ENCODE measurements at regions not wholly inside any gene's neighbourhood (a gene's known extent, or its start where the extent isn't known, plus 50 kb on each side); places are given as distances from the start of the nearest gene placed in this dataset.

DNA sequence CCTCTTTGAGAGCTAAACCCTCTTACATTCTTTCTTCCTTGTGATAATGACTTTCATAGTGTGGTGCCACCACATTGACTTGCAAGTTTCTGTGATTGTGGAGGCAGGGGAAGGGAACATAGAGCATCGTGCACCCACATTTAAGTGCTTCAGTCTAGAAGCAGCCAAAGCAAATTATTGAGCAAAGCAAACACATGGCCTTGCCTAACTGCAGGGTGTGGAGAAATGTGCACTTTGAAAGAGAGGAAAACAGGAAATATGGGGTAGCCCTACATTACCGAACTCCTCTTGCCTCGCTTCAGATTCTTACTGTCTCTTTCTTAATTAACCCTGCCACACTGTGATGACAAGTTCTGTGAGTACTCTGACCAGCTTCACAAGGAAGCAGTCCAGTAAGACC, 814.6 kb downstream of the SLC4A3 start:
- no peak for TF ChIP-seq POLR2A (IDR thresholded peaks at IDR 0.05)
- TF ChIP-seq, protein P1, sequence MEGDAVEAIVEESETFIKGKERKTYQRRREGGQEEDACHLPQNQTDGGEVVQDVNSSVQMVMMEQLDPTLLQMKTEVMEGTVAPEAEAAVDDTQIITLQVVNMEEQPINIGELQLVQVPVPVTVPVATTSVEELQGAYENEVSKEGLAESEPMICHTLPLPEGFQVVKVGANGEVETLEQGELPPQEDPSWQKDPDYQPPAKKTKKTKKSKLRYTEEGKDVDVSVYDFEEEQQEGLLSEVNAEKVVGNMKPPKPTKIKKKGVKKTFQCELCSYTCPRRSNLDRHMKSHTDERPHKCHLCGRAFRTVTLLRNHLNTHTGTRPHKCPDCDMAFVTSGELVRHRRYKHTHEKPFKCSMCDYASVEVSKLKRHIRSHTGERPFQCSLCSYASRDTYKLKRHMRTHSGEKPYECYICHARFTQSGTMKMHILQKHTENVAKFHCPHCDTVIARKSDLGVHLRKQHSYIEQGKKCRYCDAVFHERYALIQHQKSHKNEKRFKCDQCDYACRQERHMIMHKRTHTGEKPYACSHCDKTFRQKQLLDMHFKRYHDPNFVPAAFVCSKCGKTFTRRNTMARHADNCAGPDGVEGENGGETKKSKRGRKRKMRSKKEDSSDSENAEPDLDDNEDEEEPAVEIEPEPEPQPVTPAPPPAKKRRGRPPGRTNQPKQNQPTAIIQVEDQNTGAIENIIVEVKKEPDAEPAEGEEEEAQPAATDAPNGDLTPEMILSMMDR (IDR thresholded peaks at IDR 0.05), result no peak
